H1 (cell line): ENCODE measurements at regions not wholly inside any gene's neighbourhood (a gene's known extent, or its start where the extent isn't known, plus 50 kb on each side); places are given as distances from the start of the nearest gene placed in this dataset.

Experiments used
- CHD7 ChIP-seq: fragments of 300-600 bp; sonication (generic); IDR thresholded peaks from 2 replicates; pipeline ENCODE4 v1.7.1; 2012; ENCODE audit warnings: low read length, moderate library complexity, mild to moderate bottlenecking, inconsistent platforms; ENCODE audit not compliant: insufficient replicate concordance
- E2F6 ChIP-seq: IDR thresholded peaks from 2 replicates; pipeline ENCODE4 v1.6.1; 2012; ENCODE audit warnings: inconsistent platforms
- EGR1 ChIP-seq: IDR thresholded peaks from 2 replicates; pipeline ENCODE4 v1.6.1; 2011; ENCODE audit warnings: low read depth, low read length, borderline replicate concordance
- RNF2 ChIP-seq: fragments of 200-900, 300-1000 bp; sonication (generic); IDR thresholded peaks from 2 replicates; pipeline ENCODE4 v1.7.1; 2016; ENCODE audit warnings: borderline replicate concordance, low read depth, mild to moderate bottlenecking, antibody characterized with exemption, low read length; ENCODE audit not compliant: poor library complexity, severe bottlenecking; ENCODE audit errors: missing control alignments
- SIX5 ChIP-seq: IDR thresholded peaks from 2 replicates; pipeline ENCODE4 v1.6.1; 2011; ENCODE audit warnings: mild to moderate bottlenecking, low read depth, low read length

- TF ChIP-seq CHD7 (no peak), SIX5 (no peak), EGR1 (no peak), E2F6 (no peak), RNF2 (no peak)
Observed at GRCh38 chr2:43005245-43005974, 213.0 kb upstream of the HAAO start (continued).
